Cardiac muscle cell (in vitro differentiated cells and primary cell): ENCODE measurements at regions not wholly inside any gene's neighbourhood (a gene's known extent, or its start where the extent isn't known, plus 50 kb on each side); places are given as distances from the start of the nearest gene placed in this dataset.
"Not testable (repeated sequence)": the region's sequence is repeated elsewhere in the genome, so short reads cannot be mapped to it uniquely, and the experiment has no call there.

Experiments used
- DNase-seq, 2 donors: peaks; one replicate each; pipeline versions ENCODE4 v3.0.0 to v3.0.0-alpha.2; 2010 to 2017; ENCODE audit warnings: low read depth in 1 of 2, low spot score in 1 of 2
- H3K27ac ChIP-seq: fragments of 200-600 bp; sonication (generic); 2 replicates; pipeline ENCODE4 v1.5.1; 2016
- H3K27me3 ChIP-seq: fragments of 200-600 bp; sonication (generic); 2 replicates; pipeline ENCODE4 v1.6.0; 2016; ENCODE audit warnings: control low read depth
- H3K36me3 ChIP-seq: fragments of 200-600 bp; sonication (generic); 2 replicates; pipeline ENCODE4 v1.5.1; 2016; ENCODE audit warnings: control low read depth
- H3K4me1 ChIP-seq: fragments of 200-600 bp; sonication (generic); 2 replicates; pipeline ENCODE4 v1.8.1; 2017; ENCODE audit warnings: low read depth, mild to moderate bottlenecking, mixed run types
- H3K4me3 ChIP-seq: fragments of 200-600 bp; sonication (generic); 2 replicates; pipeline ENCODE4 v1.5.1; 2016; ENCODE audit warnings: mild to moderate bottlenecking
- H3K9me3 ChIP-seq: fragments of 200-600 bp; sonication (generic); 2 replicates; pipeline ENCODE4 v1.5.1; 2017; ENCODE audit warnings: low read depth, mild to moderate bottlenecking, control low read depth
- TF ChIP-seq, protein P1 (sequence below): IDR thresholded peaks from 2 replicates; pipeline ENCODE4 v1.5.1; 2012; ENCODE audit warnings: low read depth, mild to moderate bottlenecking, low read length

GRCh38 chr4:138113819-138114400 is 128.2 kb downstream of the SLC7A11 start:
- Histone ChIP-seq H3K4me1 (peaks cover 13% of the 10 kb centered on the region), H3K27ac (peak overlapping the region; percentile 4), H3K27me3 (no peaks in the 10 kb centered on the region), H3K9me3 (no peaks in the 10 kb centered on the region), H3K36me3 (no peaks in the 10 kb centered on the region), H3K4me3 (no peak overlapping the region)
- TF ChIP-seq, protein P1, sequence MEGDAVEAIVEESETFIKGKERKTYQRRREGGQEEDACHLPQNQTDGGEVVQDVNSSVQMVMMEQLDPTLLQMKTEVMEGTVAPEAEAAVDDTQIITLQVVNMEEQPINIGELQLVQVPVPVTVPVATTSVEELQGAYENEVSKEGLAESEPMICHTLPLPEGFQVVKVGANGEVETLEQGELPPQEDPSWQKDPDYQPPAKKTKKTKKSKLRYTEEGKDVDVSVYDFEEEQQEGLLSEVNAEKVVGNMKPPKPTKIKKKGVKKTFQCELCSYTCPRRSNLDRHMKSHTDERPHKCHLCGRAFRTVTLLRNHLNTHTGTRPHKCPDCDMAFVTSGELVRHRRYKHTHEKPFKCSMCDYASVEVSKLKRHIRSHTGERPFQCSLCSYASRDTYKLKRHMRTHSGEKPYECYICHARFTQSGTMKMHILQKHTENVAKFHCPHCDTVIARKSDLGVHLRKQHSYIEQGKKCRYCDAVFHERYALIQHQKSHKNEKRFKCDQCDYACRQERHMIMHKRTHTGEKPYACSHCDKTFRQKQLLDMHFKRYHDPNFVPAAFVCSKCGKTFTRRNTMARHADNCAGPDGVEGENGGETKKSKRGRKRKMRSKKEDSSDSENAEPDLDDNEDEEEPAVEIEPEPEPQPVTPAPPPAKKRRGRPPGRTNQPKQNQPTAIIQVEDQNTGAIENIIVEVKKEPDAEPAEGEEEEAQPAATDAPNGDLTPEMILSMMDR: no peak
- peak in 1 of 2 donors; percentile 54 for DNase-seq

DNA sequence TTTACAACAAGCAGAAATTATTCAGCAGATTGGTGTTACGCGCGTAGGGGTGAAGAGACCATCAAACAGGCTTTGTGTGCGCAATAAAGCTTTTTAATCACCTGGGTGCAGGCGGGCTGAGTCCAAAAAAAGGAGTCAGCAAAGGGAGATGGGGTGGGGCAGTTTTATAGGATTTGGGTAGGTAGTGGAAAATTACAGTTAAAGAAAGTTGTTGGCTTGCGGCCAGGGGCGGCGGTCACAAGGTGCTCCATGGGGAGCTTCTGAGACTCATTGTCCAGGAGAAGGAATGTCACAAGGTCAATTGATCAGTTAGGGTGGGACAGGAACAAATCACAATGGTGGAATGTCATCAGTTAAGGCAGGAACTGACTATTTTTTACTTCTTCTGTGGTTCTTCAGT is 129.3 kb downstream of the SLC7A11 start:
- not testable (repeated sequence) for H3K9me3 ChIP-seq, H3K27me3 ChIP-seq, H3K4me3 ChIP-seq, DNase-seq, H3K36me3 ChIP-seq, H3K27ac ChIP-seq
- H3K4me1 ChIP-seq: peaks cover 13% of the 10 kb centered on the region

- Histone ChIP-seq H3K27me3 (no peaks in the 10 kb centered on the region), H3K4me1 (peaks cover 13% of the 10 kb centered on the region), H3K9me3 (no peaks in the 10 kb centered on the region), H3K36me3 (no peaks in the 10 kb centered on the region), H3K4me3 (no peak overlapping the region), H3K27ac (no peak overlapping the region)
- no peak for DNase-seq
- TF ChIP-seq, protein P1: no peak
Observed at GRCh38 chr4:138112389-138112788, 129.8 kb downstream of the SLC7A11 start.

DNA sequence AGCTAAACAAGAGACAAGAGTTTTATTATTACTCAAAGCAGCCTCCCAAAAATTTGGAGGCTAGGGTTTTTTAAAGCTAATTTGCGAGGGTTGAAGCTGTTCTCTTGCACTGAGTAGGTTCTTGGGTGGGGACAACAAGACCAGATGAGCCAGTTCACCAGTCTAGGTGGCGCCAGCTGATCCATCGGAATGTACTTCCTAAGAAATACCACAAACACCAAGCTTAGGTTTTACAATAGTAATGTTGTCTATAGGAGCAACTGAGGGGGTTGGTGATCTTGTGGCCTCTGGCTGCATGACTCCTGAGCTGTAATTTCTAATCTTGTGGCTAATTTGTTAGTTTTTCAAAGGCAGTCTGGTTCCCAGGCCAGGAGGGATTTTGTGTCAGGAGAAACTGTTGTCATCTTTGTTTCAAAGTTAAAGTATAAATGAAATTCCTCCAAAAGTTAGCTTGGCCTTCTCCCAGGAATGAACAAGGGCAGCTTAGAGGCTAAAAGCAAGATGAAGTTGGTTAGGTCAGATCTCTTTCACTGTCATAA is 130.6 kb downstream of the SLC7A11 start:
- H3K4me1 ChIP-seq: peaks cover 13% of the 10 kb centered on the region
- H3K9me3 ChIP-seq: no peaks in the 10 kb centered on the region
- no peaks in the 10 kb centered on the region for H3K27me3 ChIP-seq
- TF ChIP-seq, protein P1: no peak
- no peak overlapping the region for H3K4me3 ChIP-seq
- no peaks in the 10 kb centered on the region for H3K36me3 ChIP-seq
- H3K27ac ChIP-seq: no peak overlapping the region
- DNase-seq: peak in 1 of 2 donors; percentile 37

- Histone ChIP-seq H3K4me1 (peaks cover 13% of the 10 kb centered on the region), H3K4me3 (no peak overlapping the region), H3K36me3 (no peaks in the 10 kb centered on the region), H3K27ac (no peak overlapping the region), H3K9me3 (no peaks in the 10 kb centered on the region), H3K27me3 (no peaks in the 10 kb centered on the region)
- TF ChIP-seq, protein P1: no peak
- DNase-seq: peak in 1 of 2 donors; percentile 5
Observed at GRCh38 chr4:138110815-138111214, 131.3 kb downstream of the SLC7A11 start.

DNA sequence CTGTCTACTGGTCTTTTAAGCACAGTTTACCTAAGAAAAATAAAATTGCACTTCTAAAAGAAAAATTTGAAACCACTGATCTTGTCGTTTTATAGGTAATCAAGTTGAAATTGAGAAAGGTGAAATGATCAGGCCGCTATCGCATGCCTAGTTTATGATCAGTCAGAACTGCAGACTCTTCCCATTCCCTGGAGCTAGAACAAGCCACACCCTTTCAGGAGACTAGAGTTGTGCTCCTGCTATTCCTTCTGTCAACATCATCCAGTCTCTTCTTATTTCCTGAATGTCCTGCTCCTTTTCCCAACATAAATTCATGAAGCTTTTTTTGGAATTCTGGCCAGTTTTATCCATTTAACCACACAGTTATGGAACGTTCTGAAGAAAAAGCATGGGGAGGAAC is 135.1 kb downstream of the SLC7A11 start:
- Histone ChIP-seq H3K27me3 (no peaks in the 10 kb centered on the region), H3K27ac (no peak overlapping the region), H3K4me1 (peaks cover 14% of the 10 kb centered on the region), H3K36me3 (no peaks in the 10 kb centered on the region), H3K4me3 (no peak overlapping the region), H3K9me3 (no peaks in the 10 kb centered on the region)
- no peak for DNase-seq
- TF ChIP-seq, protein P1: no peak
